GM12865 (cell line): ENCODE measurements at regions not wholly inside any gene's neighbourhood (a gene's known extent, or its start where the extent isn't known, plus 50 kb on each side); places are given as distances from the start of the nearest gene placed in this dataset.

Experiments
- DNase-seq: peaks from one replicate; pipeline ENCODE4 v3.0.0; 2010; ENCODE audit warnings: low read depth
- H3K4me3 ChIP-seq: 2 replicates; pipeline ENCODE4 v1.5.1; 2011; ENCODE audit warnings: mild to moderate bottlenecking, low read depth, low read length, control low read depth
- CTCF ChIP-seq: IDR thresholded peaks from 2 replicates; pipeline ENCODE4 v1.5.1; 2011; ENCODE audit warnings: low read length, control low read depth, low read depth, inconsistent platforms; ENCODE audit not compliant: insufficient read depth; ENCODE audit errors: missing control alignments

- TF ChIP-seq CTCF = no peak
- no peak overlapping the region for H3K4me3 ChIP-seq
- no peak for DNase-seq
Observed at GRCh38 chr4:140809676-140810075, 53.5 kb upstream of the TBC1D9 start.

GRCh38 chr4:140808256-140808655 is 52.1 kb upstream of the TBC1D9 start:
- TF ChIP-seq CTCF = no peak
- no peak for DNase-seq
- H3K4me3 ChIP-seq = no peak overlapping the region

- no peak for TF ChIP-seq CTCF
- peak; percentile 73 for DNase-seq
- no peak overlapping the region for H3K4me3 ChIP-seq
Observed at GRCh38 chr4:140807491-140808252, 51.5 kb upstream of the TBC1D9 start.

GRCh38 chr4:140806163-140806562 is 50.0 kb upstream of the TBC1D9 start:
- DNase-seq = peak; percentile 83
- TF ChIP-seq CTCF = no peak
- H3K4me3 ChIP-seq = no peak overlapping the region
